ACC112 (cell line): ENCODE measurements at regions not wholly inside any gene's neighbourhood (a gene's known extent, or its start where the extent isn't known, plus 50 kb on each side); places are given as distances from the start of the nearest gene placed in this dataset.

Source experiments
- H2AFZ ChIP-seq: fragments of 200-600 bp; sonication (generic); one replicate; pipeline ENCODE4 v1.6.0; 2017; ENCODE audit warnings: antibody characterized with exemption, low read length; ENCODE audit not compliant: unreplicated experiment
- H3K27ac ChIP-seq: fragments of 200-600 bp; sonication (generic); 2 replicates; pipeline ENCODE4 v1.5.1; 2014; ENCODE audit warnings: low read depth, mild to moderate bottlenecking, antibody characterized with exemption, low read length, moderate library complexity
- H3K27me3 ChIP-seq: fragments of 200-600 bp; sonication (generic); 2 replicates; pipeline ENCODE4 v1.6.1; 2014; ENCODE audit warnings: mild to moderate bottlenecking, antibody characterized with exemption, low read length, moderate library complexity, mixed read lengths; ENCODE audit not compliant: insufficient read depth
- H3K36me3 ChIP-seq: fragments of 200-600 bp; sonication (generic); 2 replicates; pipeline ENCODE4 v1.6.1; 2016; ENCODE audit warnings: mild to moderate bottlenecking, antibody characterized with exemption, low read length, moderate library complexity, mixed read lengths; ENCODE audit not compliant: insufficient read depth
- H3K4me1 ChIP-seq: fragments of 200-600 bp; sonication (generic); one replicate; pipeline ENCODE4 v1.6.1; 2016; ENCODE audit warnings: low read length, mixed read lengths; ENCODE audit not compliant: insufficient read depth, unreplicated experiment, control insufficient read depth
- H3K4me3 ChIP-seq: fragments of 200-600 bp; sonication (generic); 2 replicates; pipeline ENCODE4 v1.5.1; 2014; ENCODE audit warnings: mild to moderate bottlenecking, low read depth, low read length
- H3K79me2 ChIP-seq: fragments of 200-600 bp; sonication (generic); one replicate; pipeline ENCODE4 v1.6.0; 2016; ENCODE audit warnings: low read length; ENCODE audit not compliant: control insufficient read depth, unreplicated experiment, insufficient read depth

- Histone ChIP-seq H3K27me3 (no peaks in the 10 kb centered on the region), H3K4me1 (no peaks in the 10 kb centered on the region), H3K36me3 (no peaks in the 10 kb centered on the region), H3K79me2 (no peaks in the 10 kb centered on the region), H2AFZ (no peak overlapping the region), H3K4me3 (no peak overlapping the region), H3K27ac (no peak overlapping the region)
Observed at GRCh38 chr5:14069021-14069420, 74.1 kb upstream of the TRIO start.

- H3K27me3 ChIP-seq, result no peaks in the 10 kb centered on the region
- H3K4me3 ChIP-seq, result no peak overlapping the region
- no peak overlapping the region for H3K27ac ChIP-seq
- no peaks in the 10 kb centered on the region for H3K36me3 ChIP-seq
- H3K79me2 ChIP-seq, result no peaks in the 10 kb centered on the region
- no peak overlapping the region for H2AFZ ChIP-seq
- H3K4me1 ChIP-seq, result peaks cover 7% of the 10 kb centered on the region
Observed at GRCh38 chr5:14068136-14068535, 75.0 kb upstream of the TRIO start.

- Histone ChIP-seq H3K79me2 (no peaks in the 10 kb centered on the region), H3K4me3 (no peak overlapping the region), H3K27ac (no peak overlapping the region), H2AFZ (no peak overlapping the region), H3K4me1 (peaks cover 18% of the 10 kb centered on the region), H3K27me3 (no peaks in the 10 kb centered on the region), H3K36me3 (no peaks in the 10 kb centered on the region)
Observed at GRCh38 chr5:14066326-14066725, 76.8 kb upstream of the TRIO start.

GRCh38 chr5:14064841-14065240 lies 78.3 kb upstream of the TRIO start:
- Histone ChIP-seq H3K4me3 (no peak overlapping the region), H3K79me2 (no peaks in the 10 kb centered on the region), H3K4me1 (peaks cover 18% of the 10 kb centered on the region), H3K27ac (no peak overlapping the region), H3K36me3 (no peaks in the 10 kb centered on the region), H2AFZ (no peak overlapping the region), H3K27me3 (no peaks in the 10 kb centered on the region)

- Histone ChIP-seq H2AFZ (no peak overlapping the region), H3K36me3 (no peaks in the 10 kb centered on the region), H3K27ac (no peak overlapping the region), H3K79me2 (no peaks in the 10 kb centered on the region), H3K4me1 (peaks cover 18% of the 10 kb centered on the region), H3K27me3 (no peaks in the 10 kb centered on the region), H3K4me3 (no peak overlapping the region)
Observed at GRCh38 chr5:14063691-14064090, 79.5 kb upstream of the TRIO start.

- Histone ChIP-seq H3K27me3 (no peaks in the 10 kb centered on the region), H3K4me3 (no peak overlapping the region), H2AFZ (peak overlapping the region; percentile 18), H3K36me3 (no peaks in the 10 kb centered on the region), H3K4me1 (peaks cover 18% of the 10 kb centered on the region), H3K79me2 (no peaks in the 10 kb centered on the region), H3K27ac (peak overlapping the region; percentile 20; the same call in 1 of the 2 replicates)
Observed at GRCh38 chr5:14063138-14063537, 80.0 kb upstream of the TRIO start.

- Histone ChIP-seq H3K4me1 (peaks cover 18% of the 10 kb centered on the region), H3K4me3 (no peak overlapping the region), H3K27ac (peak overlapping the region; percentile 20; the same call in 1 of the 2 replicates), H3K79me2 (no peaks in the 10 kb centered on the region), H3K36me3 (no peaks in the 10 kb centered on the region), H2AFZ (no peak overlapping the region), H3K27me3 (no peaks in the 10 kb centered on the region)
Observed at GRCh38 chr5:14062178-14062577, 81.0 kb upstream of the TRIO start.

- Histone ChIP-seq H2AFZ (no peak overlapping the region), H3K79me2 (no peaks in the 10 kb centered on the region), H3K27me3 (no peaks in the 10 kb centered on the region), H3K36me3 (no peaks in the 10 kb centered on the region), H3K27ac (no peak overlapping the region), H3K4me3 (no peak overlapping the region), H3K4me1 (peaks cover 18% of the 10 kb centered on the region)
Observed at GRCh38 chr5:14061106-14061505, 82.0 kb upstream of the TRIO start.

- H3K27ac ChIP-seq, result no peak overlapping the region
- no peaks in the 10 kb centered on the region for H3K36me3 ChIP-seq
Observed at GRCh38 chr5:14060218-14060617, 82.9 kb upstream of the TRIO start.

GRCh38 chr5:14059810-14060209 lies 83.3 kb upstream of the TRIO start:
- Histone ChIP-seq H3K4me3 (no peak overlapping the region), H3K27me3 (no peaks in the 10 kb centered on the region), H3K4me1 (peaks cover 25% of the 10 kb centered on the region), H3K27ac (no peak overlapping the region), H3K36me3 (no peaks in the 10 kb centered on the region), H3K79me2 (no peaks in the 10 kb centered on the region), H2AFZ (no peak overlapping the region)

More at GRCh38 chr5:14060218-14060617, 82.9 kb upstream of the TRIO start:
- no peak overlapping the region for H2AFZ ChIP-seq
- peaks cover 21% of the 10 kb centered on the region for H3K4me1 ChIP-seq
- H3K27me3 ChIP-seq, result no peaks in the 10 kb centered on the region
- H3K79me2 ChIP-seq, result no peaks in the 10 kb centered on the region
- H3K4me3 ChIP-seq, result no peak overlapping the region

- Histone ChIP-seq H3K4me1 (peaks cover 12% of the 10 kb centered on the region), H3K27ac (no peak overlapping the region), H3K4me3 (no peak overlapping the region), H3K36me3 (no peaks in the 10 kb centered on the region), H3K79me2 (no peaks in the 10 kb centered on the region), H2AFZ (no peak overlapping the region), H3K27me3 (no peaks in the 10 kb centered on the region)
Observed at GRCh38 chr5:14057289-14057688, 85.9 kb upstream of the TRIO start.
